Osteocyte (in vitro differentiated cells): ENCODE measurements at regions not wholly inside any gene's neighbourhood (a gene's known extent, or its start where the extent isn't known, plus 50 kb on each side); places are given as distances from the start of the nearest gene placed in this dataset.

Experiments used
- DNase-seq: peaks from one replicate; pipeline ENCODE4 v3.0.0; 2021; ENCODE audit warnings: mixed read lengths; ENCODE audit not compliant: unreplicated experiment; ENCODE audit errors: extremely low spot score
- H3K27ac Mint-ChIP-seq: one replicate; pipeline ENCODE4 v1.8.0; 2021; ENCODE audit warnings: mild to moderate bottlenecking, mixed read lengths; ENCODE audit not compliant: unreplicated experiment
- H3K27me3 Mint-ChIP-seq: one replicate; pipeline ENCODE4 v1.8.0; 2021; ENCODE audit warnings: mixed read lengths; ENCODE audit not compliant: unreplicated experiment
- H3K36me3 Mint-ChIP-seq: one replicate; pipeline ENCODE4 v1.8.0; 2021; ENCODE audit warnings: mixed read lengths; ENCODE audit not compliant: unreplicated experiment
- H3K4me1 Mint-ChIP-seq: one replicate; pipeline ENCODE4 v1.8.0; 2021; ENCODE audit warnings: mixed read lengths; ENCODE audit not compliant: unreplicated experiment
- H3K4me3 Mint-ChIP-seq: one replicate; pipeline ENCODE4 v1.8.0; 2021; ENCODE audit warnings: mild to moderate bottlenecking, moderate library complexity, mixed read lengths; ENCODE audit not compliant: unreplicated experiment
- H3K9me3 Mint-ChIP-seq: one replicate; pipeline ENCODE4 v1.8.0; 2021; ENCODE audit warnings: mixed read lengths; ENCODE audit not compliant: unreplicated experiment
- CTCF ChIP-seq: fragments of 200-600 bp; sonication (generic); IDR thresholded peaks from 2 replicates; pipeline ENCODE4 v1.5.0; 2021; ENCODE audit warnings: antibody characterized with exemption, mild to moderate bottlenecking, moderate library complexity

DNA sequence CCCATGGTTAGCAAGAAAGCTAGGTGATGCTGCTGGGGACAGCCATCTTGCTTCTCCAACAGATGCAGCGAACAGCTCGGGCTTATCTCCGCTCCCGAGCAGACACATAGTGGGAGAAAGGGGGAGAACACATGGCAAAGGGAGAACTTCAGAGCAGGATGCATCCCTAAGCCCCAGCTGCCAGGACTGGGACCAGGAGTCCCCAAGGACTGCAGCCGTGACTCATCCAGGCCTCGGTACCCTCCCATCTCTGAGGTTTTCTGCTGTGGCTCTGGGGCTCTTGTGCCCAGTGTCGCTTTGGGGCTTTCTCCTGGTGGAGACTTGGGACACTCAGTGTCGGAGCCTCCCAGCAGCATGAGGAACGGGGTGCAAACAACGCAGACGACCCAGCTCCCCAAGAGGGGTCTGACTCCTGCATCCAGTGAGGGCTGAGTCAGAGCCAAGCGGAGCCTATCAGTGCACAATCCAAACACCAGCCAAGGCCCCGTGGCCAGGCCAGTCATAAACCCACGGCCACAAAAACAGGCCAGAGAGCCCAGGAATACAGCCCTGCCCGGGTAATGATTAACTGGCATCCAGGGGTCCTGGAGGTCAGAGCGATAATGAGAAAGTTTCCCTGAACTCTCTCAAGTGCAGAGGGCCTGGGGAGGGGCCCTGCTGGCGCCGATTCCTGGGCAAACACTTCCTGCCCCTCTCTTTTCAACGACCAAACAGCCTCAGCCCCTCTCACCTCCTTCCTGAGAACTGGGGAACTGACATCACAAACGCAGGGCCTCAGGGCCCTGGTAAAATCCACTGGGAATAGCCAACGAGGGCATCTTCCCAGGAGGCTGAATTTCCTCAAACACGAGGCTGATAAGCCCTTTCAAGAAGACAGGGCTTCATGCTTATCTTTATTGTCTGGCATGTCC is 202.9 kb downstream of the USP12 start:
- no peak for DNase-seq
- Mint-ChIP-seq H3K36me3 (no peaks in the 10 kb centered on the region), H3K4me1 (peaks cover 8% of the 10 kb centered on the region), H3K27ac (no peak overlapping the region), H3K27me3 (peaks cover 14% of the 10 kb centered on the region), H3K4me3 (no peak overlapping the region), H3K9me3 (no peaks in the 10 kb centered on the region)
- no peak for TF ChIP-seq CTCF

DNA sequence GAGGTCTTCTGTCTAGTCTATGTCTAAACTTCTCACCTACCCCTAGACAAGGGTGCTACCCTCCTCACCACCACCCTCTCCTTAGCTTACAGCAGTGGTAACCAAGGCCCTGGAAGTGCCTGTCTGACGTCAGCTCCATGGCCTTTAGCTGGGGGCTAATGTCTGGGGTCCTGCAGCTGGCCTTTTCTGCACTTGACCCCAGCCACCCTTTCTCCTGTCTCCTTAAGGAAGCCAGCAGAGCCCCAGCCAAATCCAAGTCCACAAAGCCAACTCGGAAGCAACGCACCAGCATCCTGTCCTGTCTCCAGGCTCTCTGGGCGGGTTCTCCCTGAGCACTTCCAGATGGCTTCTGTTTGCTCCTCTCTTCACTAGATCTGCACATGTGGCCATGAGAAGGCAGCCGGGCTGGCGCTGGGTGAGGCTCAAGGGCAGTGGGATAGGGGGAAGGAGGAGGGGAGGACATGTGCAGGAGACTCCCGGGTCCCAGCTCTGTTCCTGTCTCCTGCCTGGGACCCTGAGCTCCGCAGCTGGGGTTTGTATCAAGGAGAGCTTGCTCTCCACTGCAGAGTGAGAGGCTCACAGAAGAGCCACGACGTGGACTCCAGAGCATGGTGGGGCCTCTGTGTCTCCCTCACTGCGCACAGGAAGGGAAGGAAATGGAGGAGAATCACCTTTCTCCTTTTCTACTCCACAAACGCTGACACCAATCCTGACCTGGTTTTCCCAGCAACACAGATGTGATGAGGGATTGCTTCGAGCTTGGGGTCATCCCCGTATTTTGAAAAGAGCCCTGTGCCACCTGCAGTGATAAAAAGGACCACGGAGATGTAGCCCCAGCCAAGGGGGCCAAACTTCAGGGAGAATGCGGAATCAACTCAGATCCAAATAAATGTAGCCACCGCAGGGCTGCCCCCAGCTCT is 204.2 kb downstream of the USP12 start:
- no peak overlapping the region for H3K27ac Mint-ChIP-seq
- no peaks in the 10 kb centered on the region for H3K9me3 Mint-ChIP-seq
- peaks cover 8% of the 10 kb centered on the region for H3K4me1 Mint-ChIP-seq
- no peak for TF ChIP-seq CTCF
- H3K36me3 Mint-ChIP-seq, result no peaks in the 10 kb centered on the region
- no peak for DNase-seq
- H3K27me3 Mint-ChIP-seq, result peaks cover 14% of the 10 kb centered on the region
- no peak overlapping the region for H3K4me3 Mint-ChIP-seq

- H3K27ac Mint-ChIP-seq, result no peak overlapping the region
- no peaks in the 10 kb centered on the region for H3K36me3 Mint-ChIP-seq
- TF ChIP-seq CTCF, result no peak
- peaks cover 14% of the 10 kb centered on the region for H3K27me3 Mint-ChIP-seq
- no peak for DNase-seq
- H3K4me1 Mint-ChIP-seq, result peaks cover 8% of the 10 kb centered on the region
- H3K9me3 Mint-ChIP-seq, result no peaks in the 10 kb centered on the region
- H3K4me3 Mint-ChIP-seq, result no peak overlapping the region
Measured at GRCh38 chr13:26966701-26967080, 204.9 kb downstream of the USP12 start.

- no peak for DNase-seq
- no peaks in the 10 kb centered on the region for H3K36me3 Mint-ChIP-seq
- peaks cover 8% of the 10 kb centered on the region for H3K4me1 Mint-ChIP-seq
- no peak overlapping the region for H3K4me3 Mint-ChIP-seq
- peaks cover 14% of the 10 kb centered on the region for H3K27me3 Mint-ChIP-seq
- no peak overlapping the region for H3K27ac Mint-ChIP-seq
- TF ChIP-seq CTCF, result no peak
- no peaks in the 10 kb centered on the region for H3K9me3 Mint-ChIP-seq
Measured at GRCh38 chr13:26965952-26966700, 205.5 kb downstream of the USP12 start.
